ENCODE measurements at regions not wholly inside any gene's neighbourhood (a gene's known extent, or its start where the extent isn't known, plus 50 kb on each side); places are given as distances from the start of the nearest gene placed in this dataset.

DNA sequence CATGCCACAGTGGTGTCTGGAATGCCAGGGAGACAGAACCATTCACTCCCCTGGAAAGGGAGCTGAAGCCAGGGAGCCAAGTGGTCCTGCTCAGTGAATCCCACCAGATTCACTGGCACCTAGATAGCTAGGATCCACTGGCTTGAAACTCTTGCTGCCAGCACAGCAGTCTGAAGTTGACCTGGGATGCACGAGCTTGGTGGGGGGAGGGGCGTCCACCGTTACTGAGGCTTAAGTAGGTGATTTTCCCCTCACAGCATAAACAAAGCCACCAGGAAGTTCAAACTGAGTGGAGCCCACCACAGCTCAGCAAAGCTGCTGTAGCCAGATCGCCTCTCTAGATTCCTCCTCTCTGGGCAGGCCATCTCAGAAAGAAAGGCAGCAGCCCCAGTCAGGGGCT, 413.3 kb downstream of the PRDM5 start:
- TF ChIP-seq POLR2A (IDR thresholded peaks at IDR 0.05; ENCODE audit: low read length) (no peak), CEBPB (IDR thresholded peaks at IDR 0.05) (no peak), HDAC2 (IDR thresholded peaks at IDR 0.05) (no peak), KDM1A (IDR thresholded peaks at IDR 0.05; ENCODE audit: low read depth) (no peak), ZC3H11A (IDR thresholded peaks at IDR 0.05) (no peak), GATA3 (IDR thresholded peaks at IDR 0.05; ENCODE audit: borderline replicate concordance) (no peak), CBX2 (IDR thresholded peaks at IDR 0.05; ENCODE audit: borderline replicate concordance, low read depth) (no peak), RFX5 (IDR thresholded peaks at IDR 0.05) (no peak), RCOR1 (IDR thresholded peaks at IDR 0.05; ENCODE audit: low read depth, low read length) (no peak)
- TF ChIP-seq, protein P1, sequence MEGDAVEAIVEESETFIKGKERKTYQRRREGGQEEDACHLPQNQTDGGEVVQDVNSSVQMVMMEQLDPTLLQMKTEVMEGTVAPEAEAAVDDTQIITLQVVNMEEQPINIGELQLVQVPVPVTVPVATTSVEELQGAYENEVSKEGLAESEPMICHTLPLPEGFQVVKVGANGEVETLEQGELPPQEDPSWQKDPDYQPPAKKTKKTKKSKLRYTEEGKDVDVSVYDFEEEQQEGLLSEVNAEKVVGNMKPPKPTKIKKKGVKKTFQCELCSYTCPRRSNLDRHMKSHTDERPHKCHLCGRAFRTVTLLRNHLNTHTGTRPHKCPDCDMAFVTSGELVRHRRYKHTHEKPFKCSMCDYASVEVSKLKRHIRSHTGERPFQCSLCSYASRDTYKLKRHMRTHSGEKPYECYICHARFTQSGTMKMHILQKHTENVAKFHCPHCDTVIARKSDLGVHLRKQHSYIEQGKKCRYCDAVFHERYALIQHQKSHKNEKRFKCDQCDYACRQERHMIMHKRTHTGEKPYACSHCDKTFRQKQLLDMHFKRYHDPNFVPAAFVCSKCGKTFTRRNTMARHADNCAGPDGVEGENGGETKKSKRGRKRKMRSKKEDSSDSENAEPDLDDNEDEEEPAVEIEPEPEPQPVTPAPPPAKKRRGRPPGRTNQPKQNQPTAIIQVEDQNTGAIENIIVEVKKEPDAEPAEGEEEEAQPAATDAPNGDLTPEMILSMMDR (IDR thresholded peaks at IDR 0.05), result no peak
- TF ChIP-seq, protein P2, sequence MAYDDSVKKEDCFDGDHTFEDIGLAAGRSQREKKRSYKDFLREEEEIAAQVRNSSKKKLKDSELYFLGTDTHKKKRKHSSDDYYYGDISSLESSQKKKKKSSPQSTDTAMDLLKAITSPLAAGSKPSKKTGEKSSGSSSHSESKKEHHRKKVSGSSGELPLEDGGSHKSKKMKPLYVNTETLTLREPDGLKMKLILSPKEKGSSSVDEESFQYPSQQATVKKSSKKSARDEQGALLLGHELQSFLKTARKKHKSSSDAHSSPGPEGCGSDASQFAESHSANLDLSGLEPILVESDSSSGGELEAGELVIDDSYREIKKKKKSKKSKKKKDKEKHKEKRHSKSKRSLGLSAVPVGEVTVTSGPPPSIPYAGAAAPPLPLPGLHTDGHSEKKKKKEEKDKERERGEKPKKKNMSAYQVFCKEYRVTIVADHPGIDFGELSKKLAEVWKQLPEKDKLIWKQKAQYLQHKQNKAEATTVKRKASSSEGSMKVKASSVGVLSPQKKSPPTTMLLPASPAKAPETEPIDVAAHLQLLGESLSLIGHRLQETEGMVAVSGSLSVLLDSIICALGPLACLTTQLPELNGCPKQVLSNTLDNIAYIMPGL (CRISPR knock-in tag; IDR thresholded peaks at IDR 0.05; ENCODE audit: borderline replicate concordance), result no peak
- TF ChIP-seq, protein P3, sequence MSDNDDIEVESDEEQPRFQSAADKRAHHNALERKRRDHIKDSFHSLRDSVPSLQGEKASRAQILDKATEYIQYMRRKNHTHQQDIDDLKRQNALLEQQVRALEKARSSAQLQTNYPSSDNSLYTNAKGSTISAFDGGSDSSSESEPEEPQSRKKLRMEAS (IDR thresholded peaks at IDR 0.05), result no peak

Data from A549 (cell line).